HTR-8/SVneo (cell line): ENCODE measurements at regions not wholly inside any gene's neighbourhood (a gene's known extent, or its start where the extent isn't known, plus 50 kb on each side); places are given as distances from the start of the nearest gene placed in this dataset.

ENCODE experiments used
- DNase-seq: peaks from one replicate; pipeline ENCODE4 v3.0.0; 2011; ENCODE audit warnings: low spot score, mixed read lengths; ENCODE audit not compliant: insufficient read length
- FAIRE-seq: peaks from 2 replicates; lab custom pipeline; 2011; peaks lifted over from hg19 to GRCh38; lab: Jason Lieb, UNC

DNA sequence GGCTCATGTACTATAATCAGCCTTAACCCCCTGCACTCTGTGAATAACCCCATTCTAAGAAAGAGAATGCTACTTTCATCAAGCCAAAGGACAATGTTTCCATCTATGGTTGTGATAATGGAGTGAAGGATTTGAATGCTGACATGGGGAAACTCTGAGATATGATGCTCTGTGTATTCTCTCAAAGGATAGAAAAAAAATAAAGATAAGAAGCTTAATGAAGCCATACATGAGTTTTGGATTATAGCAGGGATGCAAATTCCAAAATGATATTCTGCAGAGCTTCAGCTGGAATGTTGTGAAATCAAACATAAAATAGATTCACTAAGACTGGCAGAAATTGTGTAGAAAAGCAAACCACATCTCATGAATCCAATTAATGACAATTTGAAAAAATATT lies 1074.1 kb downstream of the XPNPEP1 start:
- DNase-seq (no peak), FAIRE-seq (no peak)

DNA sequence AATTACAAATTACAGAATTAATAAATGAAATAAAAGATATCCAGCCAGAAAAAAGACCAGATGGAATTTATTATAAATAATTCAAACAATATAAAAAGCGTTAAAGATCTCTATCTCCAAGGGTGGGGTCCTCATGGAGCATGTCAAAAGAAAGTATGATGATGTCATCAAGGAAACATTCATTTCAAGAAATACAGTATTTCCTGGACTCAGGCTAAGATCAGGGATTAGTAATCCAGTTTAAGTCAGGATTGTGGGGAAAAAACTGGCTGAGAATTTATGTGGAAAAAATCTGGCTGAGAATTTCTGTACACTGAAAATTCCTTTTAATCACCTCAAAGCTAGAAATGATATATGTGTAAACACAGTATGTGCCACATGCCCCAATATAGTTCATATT lies 1075.3 kb downstream of the XPNPEP1 start:
- DNase-seq, result no peak
- FAIRE-seq, result no peak

DNA sequence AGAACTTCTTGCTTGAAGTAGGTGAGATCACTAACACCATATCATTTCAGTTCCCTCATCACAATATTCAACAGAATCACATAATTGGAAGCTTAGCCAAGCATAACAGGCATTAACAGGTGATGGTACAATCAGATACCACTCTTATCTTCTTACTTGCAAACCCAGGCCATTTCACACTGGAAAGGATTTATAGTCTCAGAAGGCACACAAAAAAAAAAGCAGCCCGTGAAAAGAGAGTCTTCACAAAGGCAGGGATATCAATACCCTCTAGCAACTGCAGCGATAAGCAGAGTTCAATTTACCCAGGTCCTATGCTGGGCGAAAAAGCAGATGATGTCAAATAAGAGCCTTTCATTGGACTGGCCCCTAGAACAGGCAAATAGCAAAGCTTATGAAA lies 1082.4 kb downstream of the XPNPEP1 start:
- no peak for DNase-seq
- FAIRE-seq, result no peak

DNA sequence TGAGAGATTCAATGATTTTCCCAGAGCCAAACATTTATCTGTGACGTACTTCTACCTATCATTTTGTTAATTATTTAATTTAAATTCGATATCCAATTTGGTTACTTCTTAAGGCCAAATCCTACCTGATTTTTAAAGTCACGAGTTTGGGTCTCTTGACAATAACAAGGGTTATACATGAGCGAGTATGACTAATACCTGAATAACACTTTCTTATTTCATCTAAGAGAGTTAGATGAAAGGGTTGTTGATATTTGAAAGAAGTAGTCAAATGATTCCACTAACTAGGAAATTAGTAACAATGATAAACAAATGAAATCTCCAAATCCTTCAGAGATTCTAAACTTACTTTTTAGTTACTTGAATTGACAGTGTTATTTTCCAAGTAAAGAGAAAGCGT lies 1086.9 kb downstream of the XPNPEP1 start:
- FAIRE-seq, result no peak
- DNase-seq, result no peak

DNA sequence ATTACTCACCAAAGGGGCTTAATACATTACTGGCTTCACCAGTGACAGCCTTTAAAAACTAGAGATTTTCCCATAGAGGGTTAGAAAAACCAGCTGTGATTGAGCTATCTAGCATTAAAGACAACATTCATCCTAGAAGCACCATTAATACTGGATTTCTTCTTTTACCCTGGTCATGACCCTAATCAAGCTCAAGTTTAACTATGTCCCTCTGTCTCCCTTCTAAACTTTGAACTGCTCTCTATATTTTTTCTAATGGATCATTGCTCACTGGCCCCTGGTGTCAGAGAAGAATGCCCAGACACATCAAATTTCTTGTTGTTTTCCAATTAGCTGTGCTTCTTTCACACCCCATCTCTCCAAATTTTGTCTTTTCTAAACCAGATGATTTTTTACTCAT lies 1101.3 kb downstream of the XPNPEP1 start:
- DNase-seq (no peak), FAIRE-seq (no peak)

DNA sequence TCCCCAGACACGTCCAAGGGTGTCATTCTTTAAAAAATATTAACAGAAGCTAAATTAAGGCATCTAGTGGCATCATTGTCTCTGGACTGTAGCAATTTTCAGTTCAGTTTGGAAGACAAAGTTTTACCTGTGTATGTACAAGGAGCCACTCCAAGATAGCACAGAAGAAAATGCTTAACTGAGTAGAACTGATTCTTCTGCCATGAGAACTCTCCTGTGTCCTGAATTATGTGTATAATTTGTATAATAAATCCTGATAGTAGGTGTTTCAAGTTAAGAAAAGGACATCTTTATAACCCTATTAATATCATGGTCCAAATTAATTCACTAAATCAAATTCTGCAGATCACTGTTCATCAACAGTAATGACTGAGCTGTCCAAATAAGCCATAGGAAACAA lies 1104.0 kb downstream of the XPNPEP1 start:
- FAIRE-seq, result no peak
- no peak for DNase-seq

DNA sequence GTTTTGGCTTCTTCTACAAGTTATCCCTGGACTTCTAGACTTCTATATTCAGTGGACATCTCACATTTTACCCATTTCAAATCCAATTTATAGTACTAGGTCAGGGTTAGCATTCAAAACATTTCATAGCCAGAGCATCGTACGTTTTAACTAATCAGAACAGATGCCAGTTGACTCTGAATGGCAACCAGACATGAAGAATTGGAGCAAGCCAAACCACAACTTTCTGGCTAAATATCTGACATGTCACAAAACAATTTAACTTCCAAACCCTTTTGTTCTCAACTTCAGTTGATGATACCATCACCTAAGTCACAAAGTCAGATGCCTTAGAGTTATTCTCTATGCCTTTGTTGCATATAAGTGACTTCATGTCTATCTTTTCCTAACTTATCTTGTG lies 1105.7 kb downstream of the XPNPEP1 start:
- no peak for FAIRE-seq
- no peak for DNase-seq

DNA sequence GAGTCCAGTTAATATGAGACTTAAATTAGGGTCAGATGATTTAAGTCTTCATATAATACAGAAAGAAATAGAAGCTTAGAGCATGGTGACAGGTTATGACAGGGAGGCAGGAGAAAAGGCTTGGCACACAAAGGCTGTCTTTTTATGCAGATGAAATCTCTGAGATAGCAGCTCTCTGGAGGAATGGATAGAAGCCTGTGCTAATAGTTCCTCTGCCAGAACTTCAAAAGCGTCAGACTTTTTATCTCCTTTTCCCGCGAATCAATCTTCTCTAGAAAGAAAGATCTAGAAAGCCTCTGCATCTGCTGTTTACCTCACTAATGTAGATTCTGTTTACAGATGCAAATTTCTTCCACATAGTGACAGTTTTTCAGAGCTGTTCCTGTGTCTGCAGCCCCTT lies 1106.2 kb downstream of the XPNPEP1 start:
- FAIRE-seq (no peak), DNase-seq (no peak)

DNA sequence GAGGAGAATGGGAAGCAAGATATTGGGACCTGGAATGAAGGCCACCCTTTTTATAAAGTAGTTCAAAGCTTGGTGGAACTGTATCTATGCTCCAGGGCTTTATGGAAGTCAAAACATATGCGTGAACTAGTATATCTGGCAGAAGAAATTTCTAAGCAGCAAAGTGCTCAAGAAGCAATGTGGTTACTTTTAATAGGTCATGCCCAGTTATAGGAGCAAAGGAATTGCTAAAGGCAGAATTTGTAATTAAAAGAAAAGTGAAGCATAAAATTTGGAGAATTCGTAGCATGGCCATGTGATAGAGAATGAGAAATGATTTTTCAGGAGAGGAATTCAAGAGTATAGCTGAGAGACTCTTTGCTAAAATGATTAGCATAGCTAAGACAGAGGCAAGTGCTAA lies 1110.4 kb downstream of the XPNPEP1 start:
- FAIRE-seq (no peak), DNase-seq (no peak)

DNA sequence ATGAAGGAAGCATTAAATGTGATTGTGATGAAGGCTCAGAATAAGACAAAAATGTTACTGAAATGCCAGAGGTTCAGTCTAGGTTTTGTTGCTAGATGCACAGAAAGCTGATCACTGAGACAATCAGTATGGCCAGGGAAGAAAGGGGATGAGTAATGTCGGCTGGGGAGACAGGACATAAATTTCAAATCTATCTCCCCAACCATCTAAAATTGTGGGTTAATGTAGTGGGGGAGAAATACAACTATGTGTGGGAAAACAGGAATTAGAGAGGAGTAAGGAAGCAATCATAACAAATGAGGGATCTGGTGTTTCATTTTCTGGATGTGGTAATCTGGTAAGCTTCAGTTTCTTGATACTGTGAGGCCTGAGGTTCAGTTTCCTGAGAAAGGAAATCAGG lies 1111.0 kb downstream of the XPNPEP1 start:
- no peak for FAIRE-seq
- DNase-seq, result no peak

DNA sequence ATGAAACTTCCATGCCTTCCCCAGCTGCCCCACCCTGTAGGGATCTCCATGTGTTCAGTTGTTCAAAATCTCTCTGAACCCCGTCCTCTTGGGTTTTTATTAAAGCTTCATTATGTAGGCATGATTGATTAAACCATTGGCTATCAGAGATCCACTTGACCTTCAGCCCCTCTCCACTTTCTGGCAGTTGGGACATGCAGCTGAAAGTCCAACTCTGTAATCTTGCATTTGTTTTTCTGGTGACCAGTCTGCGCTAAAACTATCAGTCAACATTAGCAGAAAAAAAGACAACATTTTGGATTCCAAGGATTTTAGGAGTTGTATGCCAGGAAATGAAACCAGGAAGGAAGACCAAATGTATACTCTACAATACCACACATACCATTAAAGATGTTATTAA lies 1115.1 kb downstream of the XPNPEP1 start:
- no peak for FAIRE-seq
- no peak for DNase-seq

DNA sequence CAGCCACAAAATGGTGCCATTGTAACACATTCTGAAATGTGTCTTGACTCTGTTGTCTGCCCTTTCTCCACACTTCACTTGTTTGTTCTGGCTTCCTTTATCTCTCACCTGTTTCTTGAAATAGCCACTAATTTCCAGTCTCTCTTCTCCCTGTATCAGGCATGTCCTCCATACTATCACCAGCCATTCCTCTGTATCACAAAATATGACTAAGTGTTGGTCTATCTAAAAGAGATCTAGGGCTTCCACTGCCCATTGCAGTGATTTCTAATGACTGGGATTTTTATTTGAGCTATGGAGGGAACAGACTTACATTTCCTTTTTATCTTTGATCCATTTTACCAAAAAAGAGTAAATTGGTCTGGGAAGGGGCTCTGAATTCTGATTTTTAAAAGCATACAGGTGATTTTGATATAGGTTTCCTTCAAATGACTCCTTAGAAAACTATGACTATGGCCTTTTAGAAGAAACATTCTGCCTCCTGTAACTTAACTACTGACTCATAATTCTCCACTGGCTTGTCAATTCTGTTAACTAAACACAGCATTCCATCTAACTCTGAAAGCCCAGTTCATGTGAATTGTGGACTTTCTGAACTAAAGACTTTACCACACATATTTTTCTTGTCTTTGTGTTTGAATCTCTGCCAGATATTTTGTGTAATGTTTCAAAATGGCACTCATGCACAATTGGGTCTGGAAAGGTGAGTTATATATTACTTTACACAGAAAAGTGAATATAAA lies 1121.4 kb downstream of the XPNPEP1 start:
- FAIRE-seq (no peak), DNase-seq (no peak)

DNA sequence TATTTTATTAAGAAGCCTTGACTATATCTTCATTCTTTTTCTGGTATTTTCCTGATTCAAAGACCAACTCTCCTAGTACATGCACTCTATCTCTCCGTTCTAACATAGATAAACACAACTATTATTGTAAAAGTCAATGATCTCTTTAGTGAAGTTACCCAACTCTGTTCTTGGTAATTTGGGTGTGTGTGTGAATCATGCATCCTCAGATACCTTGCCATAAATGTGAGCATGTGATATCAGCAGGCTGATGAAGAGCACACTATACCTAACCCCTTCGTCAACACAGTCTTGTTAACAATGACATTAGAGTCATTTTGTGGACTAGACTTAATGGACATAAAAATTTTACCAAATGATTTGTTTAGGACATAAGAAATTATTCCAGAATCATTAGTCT lies 1122.1 kb downstream of the XPNPEP1 start:
- DNase-seq (no peak), FAIRE-seq (no peak)

DNA sequence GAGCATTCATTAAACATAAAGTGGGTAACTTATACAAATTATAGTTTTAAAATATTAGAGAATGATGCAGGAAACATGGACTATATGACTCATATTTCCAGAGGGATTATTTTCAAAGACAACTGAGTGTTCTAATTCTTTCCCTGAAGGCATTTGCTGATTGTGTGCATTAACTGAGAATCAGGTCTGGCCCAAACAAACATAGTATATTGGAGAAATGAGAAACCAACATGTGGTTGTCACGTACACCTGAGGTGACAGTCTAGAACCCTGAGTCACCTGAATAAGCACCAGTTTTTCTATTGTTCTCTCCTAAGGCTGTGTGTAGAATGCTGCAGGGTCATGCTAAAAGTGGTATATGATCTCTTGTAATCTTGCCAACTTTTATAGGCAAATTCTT lies 1125.7 kb downstream of the XPNPEP1 start:
- DNase-seq (no peak), FAIRE-seq (no peak)

DNA sequence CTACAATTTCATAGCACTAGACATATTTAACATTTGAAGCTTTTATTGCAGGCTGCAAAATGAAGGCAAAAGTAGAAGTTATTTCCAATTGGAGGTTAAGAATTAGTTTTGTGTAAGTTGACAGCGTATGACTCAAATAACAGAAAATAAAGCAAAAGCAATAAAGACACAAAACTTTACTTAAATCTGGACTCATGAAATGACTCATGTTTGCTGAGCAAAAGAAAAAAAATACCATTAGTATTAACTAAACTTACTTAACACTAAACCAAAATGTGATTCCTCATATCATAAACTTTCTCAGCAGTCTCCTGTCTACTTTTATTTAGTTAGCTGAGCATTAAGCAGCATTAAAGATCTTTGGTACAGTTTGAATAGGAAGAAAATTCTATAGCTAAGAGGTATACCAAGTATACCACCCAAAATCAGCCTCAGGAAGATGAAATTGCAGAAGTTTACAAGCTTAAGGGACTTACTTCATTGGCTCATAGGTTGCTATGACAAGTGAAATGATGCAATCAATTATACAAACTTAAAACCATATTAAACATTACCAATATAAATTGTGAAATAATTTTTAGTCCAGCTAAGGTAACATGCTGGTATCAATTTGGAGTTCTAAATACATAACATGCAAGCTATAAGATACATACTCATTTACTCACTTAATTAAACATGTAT lies 1131.4 kb downstream of the XPNPEP1 start:
- FAIRE-seq, result no peak

DNA sequence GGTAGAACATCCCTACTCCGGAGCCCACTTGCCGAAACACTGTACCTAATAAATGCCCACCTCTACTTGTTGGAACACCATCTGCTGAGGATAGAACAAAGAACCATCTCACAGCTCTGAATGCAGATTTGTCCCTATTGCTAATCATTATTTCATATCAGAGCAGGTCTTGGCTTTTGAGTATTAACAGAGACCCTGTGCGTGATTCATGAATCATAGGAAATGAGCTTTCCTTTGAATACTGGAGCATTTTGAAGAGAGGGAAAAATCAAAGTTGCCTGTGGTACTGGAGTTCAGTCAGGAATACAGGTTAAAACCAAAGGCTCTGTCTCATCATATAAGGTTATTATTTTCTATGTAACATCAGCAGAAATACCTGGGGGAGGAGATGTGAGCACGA lies 1132.3 kb downstream of the XPNPEP1 start:
- DNase-seq (no peak), FAIRE-seq (no peak)

More for the DNA sequence above, 1131.4 kb downstream of the XPNPEP1 start:
- DNase-seq, result no peak

DNA sequence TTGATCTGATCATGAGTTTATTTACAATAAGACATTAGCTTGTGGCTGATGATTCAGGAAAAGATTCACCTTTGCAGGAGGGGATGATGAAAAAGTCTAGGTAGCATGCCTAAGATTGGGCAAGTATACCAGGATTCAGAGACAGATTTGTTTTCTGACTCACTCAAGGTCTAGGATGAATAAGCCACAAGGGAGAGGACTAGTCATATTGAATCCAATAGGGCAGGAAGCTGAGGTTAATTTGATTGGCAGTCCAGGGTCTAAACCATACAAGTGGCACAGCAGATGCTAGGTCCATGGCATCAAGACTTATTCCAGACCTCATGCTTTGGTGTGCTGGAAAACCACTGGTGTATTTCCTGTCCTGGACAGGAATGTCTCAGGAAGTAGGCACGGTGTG lies 1133.4 kb downstream of the XPNPEP1 start:
- no peak for DNase-seq
- FAIRE-seq, result no peak

DNA sequence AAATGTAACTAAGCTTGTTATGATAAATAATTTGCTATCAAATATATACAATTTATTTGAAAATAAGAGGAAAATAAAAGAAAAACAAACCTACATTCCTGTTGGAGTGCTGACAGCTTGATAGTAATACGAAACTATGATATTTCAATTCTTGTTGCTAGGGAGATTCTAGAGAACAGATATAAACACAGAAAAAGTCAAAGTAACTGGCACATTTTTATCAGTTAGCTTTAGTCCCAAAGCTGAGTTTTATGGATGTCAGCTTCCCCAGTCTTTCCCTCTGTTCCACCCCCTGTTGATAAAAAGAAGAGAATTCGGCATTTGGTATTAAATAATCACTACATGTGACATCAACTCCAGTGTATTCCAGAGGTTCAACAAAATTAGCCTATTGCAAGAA lies 1134.0 kb downstream of the XPNPEP1 start:
- DNase-seq, result no peak
- FAIRE-seq, result no peak

DNA sequence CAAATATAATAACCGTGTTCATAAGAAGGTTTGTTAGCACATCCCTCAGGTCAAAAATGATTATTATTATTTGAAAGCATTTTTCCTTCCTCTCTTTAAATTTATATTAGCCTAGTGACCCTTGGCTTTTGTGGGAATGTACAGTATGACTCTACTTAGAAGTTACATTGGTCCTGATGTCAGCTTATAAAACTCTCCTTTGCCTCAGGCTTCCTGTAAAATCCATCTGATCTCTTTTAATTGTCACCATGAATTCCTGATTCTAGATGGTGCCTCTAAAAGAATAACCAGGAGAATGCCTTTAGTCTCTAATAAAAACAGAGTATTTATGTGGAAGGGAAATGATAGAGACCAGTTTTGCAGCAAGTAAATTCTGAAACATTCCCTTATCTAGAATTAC lies 1134.4 kb downstream of the XPNPEP1 start:
- DNase-seq, result no peak
- FAIRE-seq, result no peak

DNA sequence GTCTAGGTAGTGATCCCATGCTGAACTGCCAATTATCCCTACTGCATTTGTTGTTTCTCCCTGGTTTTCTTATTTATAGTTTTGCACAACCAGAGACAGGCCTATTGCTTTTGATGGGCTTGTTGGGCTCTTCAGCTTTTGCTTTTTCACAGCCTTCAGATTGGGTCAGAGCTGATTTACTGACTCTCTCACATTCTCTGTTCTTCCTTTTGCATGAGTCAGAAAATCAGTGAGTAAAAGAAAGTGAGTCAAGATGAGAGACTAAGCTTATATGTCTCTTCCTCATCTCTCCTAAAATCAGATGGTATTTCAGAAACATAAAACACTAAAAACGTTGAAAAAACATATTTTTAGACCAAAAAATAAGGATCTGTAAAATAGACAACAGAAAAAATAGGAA lies 1135.4 kb downstream of the XPNPEP1 start:
- DNase-seq, result no peak
- FAIRE-seq, result no peak

DNA sequence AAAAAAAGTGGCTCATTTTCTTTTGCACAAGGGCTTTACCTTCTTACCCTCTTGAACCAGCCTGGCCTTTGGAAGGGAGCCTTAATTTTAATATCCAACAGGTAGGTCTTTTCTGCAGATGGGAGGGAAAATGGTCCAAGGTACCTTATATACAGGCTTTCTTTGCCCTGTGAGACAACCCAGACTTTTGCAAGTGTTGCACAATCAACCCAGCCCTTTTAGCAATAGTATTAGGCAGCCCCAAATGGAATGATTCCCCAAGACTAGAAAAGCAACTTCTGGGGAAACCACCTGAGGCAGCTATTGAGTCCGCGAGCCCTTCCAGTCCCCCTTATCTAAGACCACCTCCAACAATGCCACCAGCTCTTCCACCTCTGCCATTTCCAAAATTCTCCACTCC lies 1138.3 kb downstream of the XPNPEP1 start:
- FAIRE-seq, result no peak
- DNase-seq, result no peak

DNA sequence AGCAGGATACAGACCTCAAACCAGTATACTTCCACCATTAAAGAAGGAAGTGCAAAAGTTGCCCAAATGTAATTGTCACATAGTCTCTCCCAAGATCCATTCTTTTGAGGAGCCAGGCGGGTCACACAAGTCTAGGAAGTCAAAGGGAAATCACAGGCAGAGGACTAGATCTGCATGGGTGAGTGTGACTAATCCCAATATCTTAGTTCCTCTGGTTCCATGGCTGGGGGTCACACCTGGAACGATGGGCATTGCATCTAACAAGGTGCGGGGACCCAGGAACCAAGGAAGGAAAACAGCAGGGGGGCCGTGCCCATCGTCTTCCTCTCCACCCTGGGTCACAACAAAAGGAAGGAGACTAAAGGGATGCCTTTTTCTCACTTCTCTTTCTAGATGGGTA lies 1138.8 kb downstream of the XPNPEP1 start:
- DNase-seq (no peak), FAIRE-seq (no peak)
